ENCODE measurements at regions not wholly inside any gene's neighbourhood (a gene's known extent, or its start where the extent isn't known, plus 50 kb on each side); places are given as distances from the start of the nearest gene placed in this dataset.
"Not testable (repeated sequence)": the region's sequence is repeated elsewhere in the genome, so short reads cannot be mapped to it uniquely, and the experiment has no call there.

DNA sequence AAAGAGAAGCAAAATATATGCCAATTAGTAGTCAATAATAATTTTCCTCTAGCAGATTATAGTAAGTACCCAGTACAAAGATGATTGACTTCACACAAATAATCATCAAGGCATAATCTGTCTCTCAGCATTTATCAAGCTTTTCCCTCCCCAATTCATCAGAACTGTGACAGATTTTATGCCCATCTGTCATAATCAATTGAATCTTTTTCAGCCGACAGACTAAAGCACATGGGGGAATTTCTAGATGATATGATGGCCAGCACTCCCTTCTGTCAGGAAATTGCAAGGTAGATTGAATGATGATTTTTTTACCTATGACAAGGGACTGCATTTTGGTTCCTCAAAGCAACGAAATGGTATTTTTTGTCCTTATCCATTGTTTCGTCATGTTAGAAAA is 227.1 kb upstream of the CYLC2 start:
- TF ChIP-seq, protein P1, sequence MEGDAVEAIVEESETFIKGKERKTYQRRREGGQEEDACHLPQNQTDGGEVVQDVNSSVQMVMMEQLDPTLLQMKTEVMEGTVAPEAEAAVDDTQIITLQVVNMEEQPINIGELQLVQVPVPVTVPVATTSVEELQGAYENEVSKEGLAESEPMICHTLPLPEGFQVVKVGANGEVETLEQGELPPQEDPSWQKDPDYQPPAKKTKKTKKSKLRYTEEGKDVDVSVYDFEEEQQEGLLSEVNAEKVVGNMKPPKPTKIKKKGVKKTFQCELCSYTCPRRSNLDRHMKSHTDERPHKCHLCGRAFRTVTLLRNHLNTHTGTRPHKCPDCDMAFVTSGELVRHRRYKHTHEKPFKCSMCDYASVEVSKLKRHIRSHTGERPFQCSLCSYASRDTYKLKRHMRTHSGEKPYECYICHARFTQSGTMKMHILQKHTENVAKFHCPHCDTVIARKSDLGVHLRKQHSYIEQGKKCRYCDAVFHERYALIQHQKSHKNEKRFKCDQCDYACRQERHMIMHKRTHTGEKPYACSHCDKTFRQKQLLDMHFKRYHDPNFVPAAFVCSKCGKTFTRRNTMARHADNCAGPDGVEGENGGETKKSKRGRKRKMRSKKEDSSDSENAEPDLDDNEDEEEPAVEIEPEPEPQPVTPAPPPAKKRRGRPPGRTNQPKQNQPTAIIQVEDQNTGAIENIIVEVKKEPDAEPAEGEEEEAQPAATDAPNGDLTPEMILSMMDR (IDR thresholded peaks at IDR 0.05; ENCODE audit: low read depth, low read length, missing control alignments): no peak

GRCh38 chr9:102767076-102767475 is 228.1 kb upstream of the CYLC2 start:
- H3K4me3 ChIP-seq (replicated peaks; ENCODE audit: low read depth, low read length): no peak overlapping the region
- TF ChIP-seq, protein P1 (IDR thresholded peaks at IDR 0.05; ENCODE audit: low read depth, low read length, missing control alignments): no peak

More for the DNA sequence above, 227.1 kb upstream of the CYLC2 start:
- no peak overlapping the region for H3K4me3 ChIP-seq (replicated peaks; ENCODE audit: low read depth, low read length)
- no peak for DNase-seq (ENCODE audit: extremely low read depth, low read depth)

DNA sequence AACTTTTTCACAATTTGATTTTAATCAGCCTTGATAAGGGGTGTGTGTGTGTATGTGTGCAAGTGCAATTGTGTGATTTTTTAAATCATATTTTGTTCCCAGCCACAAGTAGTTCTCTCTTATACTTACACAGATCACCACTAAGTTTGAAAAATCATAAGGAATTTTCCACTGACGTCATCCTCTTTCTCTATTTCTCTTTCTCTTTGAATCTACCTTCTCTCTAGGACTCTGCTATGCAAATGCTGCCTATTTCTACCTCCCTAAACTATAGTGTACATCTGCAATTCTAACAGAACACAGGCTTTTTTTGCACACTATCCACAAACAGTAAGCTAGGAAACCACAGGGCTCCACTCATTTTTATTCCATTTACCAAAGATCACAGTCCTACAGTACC is 254.6 kb upstream of the CYLC2 start:
- no peak overlapping the region for H3K4me3 ChIP-seq (replicated peaks; ENCODE audit: low read depth, low read length)
- TF ChIP-seq, protein P1 (IDR thresholded peaks at IDR 0.05; ENCODE audit: low read depth, low read length, missing control alignments): no peak
- DNase-seq (ENCODE audit: extremely low read depth, low read depth): no peak

More at GRCh38 chr9:102767076-102767475, 228.1 kb upstream of the CYLC2 start:
- no peak for DNase-seq (ENCODE audit: extremely low read depth, low read depth)

GRCh38 chr9:102728946-102729345 is 266.2 kb upstream of the CYLC2 start:
- H3K4me3 ChIP-seq (replicated peaks; ENCODE audit: low read depth, low read length): no peak overlapping the region
- DNase-seq (ENCODE audit: extremely low read depth, low read depth): no peak
- TF ChIP-seq, protein P1 (IDR thresholded peaks at IDR 0.05; ENCODE audit: low read depth, low read length, missing control alignments): no peak

DNA sequence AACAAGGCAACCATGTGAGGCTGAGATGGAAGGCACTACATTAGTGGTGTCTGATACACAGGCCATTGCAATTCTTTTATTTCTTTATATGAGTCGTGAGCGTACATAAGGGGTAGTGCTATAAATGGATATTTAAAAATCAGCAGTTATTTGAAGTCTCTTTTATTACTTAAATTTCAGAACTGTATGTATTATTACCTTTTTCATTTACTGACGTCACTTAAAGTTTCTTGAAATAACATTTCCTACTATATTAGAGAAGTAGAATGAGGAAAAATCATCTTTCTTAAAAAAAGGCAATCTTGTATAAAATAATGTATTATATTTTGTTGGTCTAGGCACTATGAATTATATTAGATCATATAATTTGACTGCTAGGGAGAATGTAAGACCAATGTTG is 280.9 kb upstream of the CYLC2 start:
- TF ChIP-seq, protein P1 (IDR thresholded peaks at IDR 0.05; ENCODE audit: low read depth, low read length, missing control alignments): no peak

GRCh38 chr9:102712910-102713309 is 282.2 kb upstream of the CYLC2 start:
- H3K4me3 ChIP-seq (replicated peaks; ENCODE audit: low read depth, low read length); DNase-seq (ENCODE audit: extremely low read depth, low read depth): not testable (repeated sequence)

More for the DNA sequence above, 280.9 kb upstream of the CYLC2 start:
- no peak overlapping the region for H3K4me3 ChIP-seq (replicated peaks; ENCODE audit: low read depth, low read length)
- no peak for DNase-seq (ENCODE audit: extremely low read depth, low read depth)

- H3K4me3 ChIP-seq (replicated peaks; ENCODE audit: low read depth, low read length): no peak overlapping the region
- TF ChIP-seq, protein P1 (IDR thresholded peaks at IDR 0.05; ENCODE audit: low read depth, low read length, missing control alignments): no peak
- DNase-seq (ENCODE audit: extremely low read depth, low read depth): no peak
Observed at GRCh38 chr9:102700936-102701335, 294.2 kb upstream of the CYLC2 start.

Data from HFF-Myc (cell line).